C4-2B (cell line): ENCODE measurements at regions not wholly inside any gene's neighbourhood (a gene's known extent, or its start where the extent isn't known, plus 50 kb on each side); places are given as distances from the start of the nearest gene placed in this dataset.

ENCODE experiments used
- ZFX ChIP-seq: fragments of 450-650 bp; IDR thresholded peaks from 2 replicates; pipeline ENCODE4 v1.6.1; 2017
- TF ChIP-seq, protein P1 (sequence below): fragments of 450-650 bp; conservative IDR thresholded peaks from 2 replicates; pipeline ENCODE4 v1.5.1; 2017; ENCODE audit warnings: mild to moderate bottlenecking

DNA sequence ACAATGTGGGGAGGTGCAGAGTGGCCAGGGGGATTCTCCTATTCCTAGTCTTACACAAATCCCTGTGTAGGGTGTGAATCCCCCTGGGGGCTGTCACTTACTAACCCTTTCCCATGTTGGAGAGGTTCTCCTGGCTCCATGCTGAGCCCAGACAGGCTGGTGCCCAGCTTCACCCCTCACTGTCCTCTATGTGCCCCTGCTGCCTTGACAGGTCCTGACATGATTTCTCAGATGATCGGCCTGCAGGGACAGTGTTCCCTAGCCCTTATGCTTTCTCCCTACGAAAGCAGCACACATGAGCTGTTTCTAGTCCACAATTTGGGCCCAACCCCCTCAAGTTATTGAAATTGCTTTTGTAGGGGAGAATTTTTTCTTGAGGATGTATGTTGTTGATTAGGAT, 68.9 kb upstream of the FAM78B start:
- TF ChIP-seq, protein P1, sequence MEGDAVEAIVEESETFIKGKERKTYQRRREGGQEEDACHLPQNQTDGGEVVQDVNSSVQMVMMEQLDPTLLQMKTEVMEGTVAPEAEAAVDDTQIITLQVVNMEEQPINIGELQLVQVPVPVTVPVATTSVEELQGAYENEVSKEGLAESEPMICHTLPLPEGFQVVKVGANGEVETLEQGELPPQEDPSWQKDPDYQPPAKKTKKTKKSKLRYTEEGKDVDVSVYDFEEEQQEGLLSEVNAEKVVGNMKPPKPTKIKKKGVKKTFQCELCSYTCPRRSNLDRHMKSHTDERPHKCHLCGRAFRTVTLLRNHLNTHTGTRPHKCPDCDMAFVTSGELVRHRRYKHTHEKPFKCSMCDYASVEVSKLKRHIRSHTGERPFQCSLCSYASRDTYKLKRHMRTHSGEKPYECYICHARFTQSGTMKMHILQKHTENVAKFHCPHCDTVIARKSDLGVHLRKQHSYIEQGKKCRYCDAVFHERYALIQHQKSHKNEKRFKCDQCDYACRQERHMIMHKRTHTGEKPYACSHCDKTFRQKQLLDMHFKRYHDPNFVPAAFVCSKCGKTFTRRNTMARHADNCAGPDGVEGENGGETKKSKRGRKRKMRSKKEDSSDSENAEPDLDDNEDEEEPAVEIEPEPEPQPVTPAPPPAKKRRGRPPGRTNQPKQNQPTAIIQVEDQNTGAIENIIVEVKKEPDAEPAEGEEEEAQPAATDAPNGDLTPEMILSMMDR = no peak
- no peak for TF ChIP-seq ZFX
